Astrocyte of the cerebellum (primary cell): ENCODE measurements at regions not wholly inside any gene's neighbourhood (a gene's known extent, or its start where the extent isn't known, plus 50 kb on each side); places are given as distances from the start of the nearest gene placed in this dataset.

Source experiments
- DNase-seq: peaks from one replicate; pipeline ENCODE4 v3.0.0-alpha.2; 2011; ENCODE audit warnings: low read depth
- H3K4me3 ChIP-seq: 2 replicates; pipeline ENCODE4 v1.5.1; 2011; ENCODE audit warnings: mild to moderate bottlenecking, low read depth, low read length, moderate library complexity
- CTCF ChIP-seq: IDR thresholded peaks from 2 replicates; pipeline ENCODE4 v1.5.1; 2012; ENCODE audit warnings: low read length, low read depth, moderate library complexity, mild to moderate bottlenecking; ENCODE audit errors: missing control alignments
- in situ Hi-C: cut with HindIII; loops from 2 replicates; pipeline ENCODE4 v1.10.0; 2017; ENCODE audit warnings: low sequenced_read_pairs

- TF ChIP-seq CTCF, result no peak
- no peak for DNase-seq
- no peak overlapping the region for H3K4me3 ChIP-seq
- in situ Hi-C loops, result no loop called here
Observed at GRCh38 chr2:5035057-5035488, 657.1 kb upstream of the SOX11 start.

GRCh38 chr2:5036256-5036655, 655.9 kb upstream of the SOX11 start:
- no peak for TF ChIP-seq CTCF
- DNase-seq, result no peak
- in situ Hi-C loops, result no loop called here
- H3K4me3 ChIP-seq, result no peak overlapping the region

GRCh38 chr2:5039241-5039975, 652.8 kb upstream of the SOX11 start:
- no peak for DNase-seq
- in situ Hi-C loops, result no loop called here
- H3K4me3 ChIP-seq, result no peak overlapping the region
- TF ChIP-seq CTCF, result no peak

GRCh38 chr2:5040571-5040970, 651.6 kb upstream of the SOX11 start:
- DNase-seq, result no peak
- in situ Hi-C loops, result no loop called here
- no peak for TF ChIP-seq CTCF
- H3K4me3 ChIP-seq, result no peak overlapping the region

GRCh38 chr2:5041501-5041900, 650.7 kb upstream of the SOX11 start:
- in situ Hi-C loops, result no loop called here
- TF ChIP-seq CTCF, result no peak

GRCh38 chr2:5042666-5043440, 649.3 kb upstream of the SOX11 start:
- DNase-seq, result no peak
- no peak overlapping the region for H3K4me3 ChIP-seq
- in situ Hi-C loops, result no loop called here
- TF ChIP-seq CTCF, result no peak

More at GRCh38 chr2:5041501-5041900, 650.7 kb upstream of the SOX11 start:
- no peak overlapping the region for H3K4me3 ChIP-seq
- DNase-seq, result no peak
